ENCODE measurements at regions not wholly inside any gene's neighbourhood (a gene's known extent, or its start where the extent isn't known, plus 50 kb on each side); places are given as distances from the start of the nearest gene placed in this dataset.

- no peak for TF ChIP-seq CHD1 (IDR thresholded peaks at IDR 0.05; ENCODE audit: low read depth, low read length)
- no peak for TF ChIP-seq CTCF (conservative IDR thresholded peaks at IDR 0.05; ENCODE audit: low read depth, low read length)
- TF ChIP-seq NFE2L2 (IDR thresholded peaks at IDR 0.05; ENCODE audit: low read depth, low read length) = no peak
- TF ChIP-seq MXI1 (IDR thresholded peaks at IDR 0.05; ENCODE audit: borderline replicate concordance, low read depth, low read length) = no peak
- TF ChIP-seq POLR2A (IDR thresholded peaks at IDR 0.05; ENCODE audit: low read depth, low read length) = no peak
- TF ChIP-seq ELK1 (IDR thresholded peaks at IDR 0.05; ENCODE audit: borderline replicate concordance, low read depth, low read length) = no peak
- no peak for TF ChIP-seq RCOR1 (IDR thresholded peaks at IDR 0.05; ENCODE audit: insufficient replicate concordance, low read length)
These were observed 56.2 kb downstream of the CRPPA start for GRCh38 chr7:16365177-16365576.
